HepG2 (cell line): ENCODE measurements at regions not wholly inside any gene's neighbourhood (a gene's known extent, or its start where the extent isn't known, plus 50 kb on each side); places are given as distances from the start of the nearest gene placed in this dataset.

Experiments
- CEBPG ChIP-seq: IDR thresholded peaks from 2 replicates; pipeline ENCODE4 v1.6.1; 2016
- CTCF ChIP-seq: sonication (generic); formaldehyde crosslinking; IDR thresholded peaks from 2 replicates; pipeline ENCODE4 v1.5.0; 2020; ENCODE audit warnings: mild to moderate bottlenecking, missing genetic modification reagents, moderate library complexity
- FOXK2 ChIP-seq: fragments of 450-650 bp; IDR thresholded peaks from 2 replicates; pipeline ENCODE4 v1.6.1; 2016
- MXD3 ChIP-seq: IDR thresholded peaks from 2 replicates; pipeline ENCODE4 v1.6.1; 2016; ENCODE audit warnings: mild to moderate bottlenecking, missing biosample characterization, missing genetic modification reagents
- NCOA2 ChIP-seq: sonication (generic); formaldehyde crosslinking; IDR thresholded peaks from 2 replicates; pipeline ENCODE4 v1.8.0; 2022; ENCODE audit warnings: inconsistent platforms
- SP1 ChIP-seq, 2 experiments: fragments of 450-650 bp in 1 of 2; sonication (generic) in 1 of 2; formaldehyde crosslinking in 1 of 2; IDR thresholded peaks; 2 replicates each; pipeline versions ENCODE4 v1.4.0 to v1.6.1; 2016 to 2020; ENCODE audit warnings: missing genetic modification reagents in 1 of 2
- XRCC5 ChIP-seq: fragments of 200-400 bp; formaldehyde crosslinking; optimal IDR thresholded peaks from 2 replicates; pipeline ENCODE3; 2017; ENCODE audit warnings: mild to moderate bottlenecking, low read length
- ZNF263 ChIP-seq: sonication (generic); formaldehyde crosslinking; IDR thresholded peaks from 2 replicates; pipeline ENCODE4 v1.4.0; 2020; ENCODE audit warnings: missing genetic modification reagents
- ZNF292 ChIP-seq: sonication (generic); formaldehyde crosslinking; IDR thresholded peaks from 2 replicates; pipeline ENCODE4 v1.8.1; 2022; ENCODE audit warnings: mild to moderate bottlenecking, low read depth, missing genetic modification reagents, borderline replicate concordance
- ZNF549 ChIP-seq: sonication (generic); formaldehyde crosslinking; IDR thresholded peaks from 2 replicates; pipeline ENCODE4 v1.5.0; 2020; ENCODE audit warnings: missing genetic modification reagents
- ZNF746 ChIP-seq: sonication (generic); formaldehyde crosslinking; IDR thresholded peaks from 2 replicates; pipeline ENCODE4 v1.8.0; 2022; ENCODE audit warnings: mild to moderate bottlenecking, missing genetic modification reagents

- TF ChIP-seq CTCF (CRISPR knock-in tag), result no peak
- no peak for TF ChIP-seq ZNF292 (CRISPR knock-in tag)
- TF ChIP-seq ZNF549 (CRISPR knock-in tag), result no peak
- TF ChIP-seq ZNF263 (CRISPR knock-in tag), result no peak
- no peak for TF ChIP-seq SP1 (IDR thresholded peaks at IDR 0.05)
- no peak for TF ChIP-seq SP1 (CRISPR knock-in tag; IDR thresholded peaks at IDR 0.05)
- no peak for TF ChIP-seq ZNF746 (CRISPR knock-in tag)
- TF ChIP-seq FOXK2, result no peak
- no peak for TF ChIP-seq MXD3 (CRISPR knock-in tag)
- TF ChIP-seq CEBPG, result no peak
- no peak for TF ChIP-seq XRCC5
- no peak for TF ChIP-seq NCOA2 (CRISPR knock-in tag)
Observed at GRCh38 chrX:39605866-39606265, 491.9 kb downstream of the BCOR start.
